Adipocyte (in vitro differentiated cells): ENCODE measurements at regions not wholly inside any gene's neighbourhood (a gene's known extent, or its start where the extent isn't known, plus 50 kb on each side); places are given as distances from the start of the nearest gene placed in this dataset.
A peak's percentile ranks its signal among the peaks of the same experiment; 100 is the strongest.

Source experiments
- DNase-seq: peaks from one replicate; pipeline ENCODE4 v3.0.0-alpha.2; 2015; ENCODE audit warnings: low read depth
- H3K27me3 ChIP-seq: replicated peaks from 2 replicates; pipeline ENCODE4 v1.7.0; 2013; ENCODE audit warnings: mild to moderate bottlenecking, low read length, moderate library complexity; ENCODE audit not compliant: control insufficient read depth, insufficient read depth
- H3K36me3 ChIP-seq: 2 replicates; pipeline ENCODE4 v1.7.0; 2013; ENCODE audit warnings: low read length, mild to moderate bottlenecking, moderate library complexity; ENCODE audit not compliant: control insufficient read depth, insufficient read depth, severe bottlenecking
- H3K4me1 ChIP-seq: 2 replicates; pipeline ENCODE4 v1.7.0; 2013; ENCODE audit warnings: mild to moderate bottlenecking, low read length, moderate library complexity; ENCODE audit not compliant: control insufficient read depth, insufficient read depth
- H3K4me3 ChIP-seq: 2 replicates; pipeline ENCODE4 v1.7.0; 2013; ENCODE audit warnings: mild to moderate bottlenecking, low read length, moderate library complexity
- H3K9ac ChIP-seq: 2 replicates; pipeline ENCODE4 v1.7.0; 2013; ENCODE audit warnings: mild to moderate bottlenecking, low read length, moderate library complexity
- H3K9me3 ChIP-seq: 2 replicates; pipeline ENCODE4 v1.7.0; 2013; ENCODE audit warnings: mild to moderate bottlenecking, low read length, moderate library complexity; ENCODE audit not compliant: control insufficient read depth

- DNase-seq: no peak
- peaks cover 10% of the 10 kb centered on the region for H3K9me3 ChIP-seq
- H3K9ac ChIP-seq: peak overlapping the region; percentile 60
- H3K27me3 ChIP-seq: no peaks in the 10 kb centered on the region
- no peaks in the 10 kb centered on the region for H3K36me3 ChIP-seq
- H3K4me1 ChIP-seq: peaks cover 15% of the 10 kb centered on the region
- H3K4me3 ChIP-seq: peak overlapping the region; percentile 64
These were observed 84.1 kb upstream of the SERBP1 start for GRCh38 chr1:67514300-67514699.

- DNase-seq: peak; percentile 52
- peak overlapping the region; percentile 64 for H3K4me3 ChIP-seq
- no peaks in the 10 kb centered on the region for H3K36me3 ChIP-seq
- H3K27me3 ChIP-seq: no peaks in the 10 kb centered on the region
- H3K4me1 ChIP-seq: peaks cover 15% of the 10 kb centered on the region
- H3K9ac ChIP-seq: peak overlapping the region; percentile 60
- H3K9me3 ChIP-seq: peaks cover 10% of the 10 kb centered on the region
These were observed 84.6 kb upstream of the SERBP1 start for GRCh38 chr1:67514786-67515185.

GRCh38 chr1:67515324-67516080 lies 85.3 kb upstream of the SERBP1 start:
- H3K36me3 ChIP-seq: no peaks in the 10 kb centered on the region

GRCh38 chr1:67517046-67517445 lies 86.8 kb upstream of the SERBP1 start:
- Histone ChIP-seq H3K36me3 (no peaks in the 10 kb centered on the region), H3K9me3 (peaks cover 10% of the 10 kb centered on the region), H3K27me3 (no peaks in the 10 kb centered on the region), H3K9ac (no peak overlapping the region), H3K4me3 (no peak overlapping the region), H3K4me1 (peaks cover 15% of the 10 kb centered on the region)
- DNase-seq: no peak

More at GRCh38 chr1:67515324-67516080, 85.3 kb upstream of the SERBP1 start:
- DNase-seq: no peak
- H3K27me3 ChIP-seq: no peaks in the 10 kb centered on the region
- no peak overlapping the region for H3K4me3 ChIP-seq
- peak overlapping the region; percentile 39 for H3K9ac ChIP-seq
- H3K4me1 ChIP-seq: peaks cover 15% of the 10 kb centered on the region
- peaks cover 10% of the 10 kb centered on the region for H3K9me3 ChIP-seq

- Histone ChIP-seq H3K4me3 (no peak overlapping the region), H3K9me3 (peaks cover 8% of the 10 kb centered on the region), H3K27me3 (no peaks in the 10 kb centered on the region), H3K4me1 (peaks cover 4% of the 10 kb centered on the region), H3K9ac (no peak overlapping the region), H3K36me3 (no peaks in the 10 kb centered on the region)
- DNase-seq: no peak
These were observed 91.8 kb upstream of the SERBP1 start for GRCh38 chr1:67522001-67522441.

- DNase-seq: no peak
- H3K27me3 ChIP-seq: no peaks in the 10 kb centered on the region
These were observed 92.6 kb upstream of the SERBP1 start for GRCh38 chr1:67522793-67523192.

GRCh38 chr1:67524143-67525052 lies 94.2 kb upstream of the SERBP1 start:
- peaks cover 4% of the 10 kb centered on the region for H3K4me1 ChIP-seq
- no peaks in the 10 kb centered on the region for H3K27me3 ChIP-seq
- no peaks in the 10 kb centered on the region for H3K9me3 ChIP-seq
- no peak overlapping the region for H3K9ac ChIP-seq
- no peak overlapping the region for H3K4me3 ChIP-seq
- H3K36me3 ChIP-seq: no peaks in the 10 kb centered on the region
- peak; percentile 12 for DNase-seq

More at GRCh38 chr1:67522793-67523192, 92.6 kb upstream of the SERBP1 start:
- Histone ChIP-seq H3K9ac (no peak overlapping the region), H3K36me3 (no peaks in the 10 kb centered on the region), H3K4me3 (no peak overlapping the region), H3K9me3 (peaks cover 8% of the 10 kb centered on the region), H3K4me1 (peaks cover 4% of the 10 kb centered on the region)

GRCh38 chr1:67525053-67525760 lies 95.0 kb upstream of the SERBP1 start:
- Histone ChIP-seq H3K9ac (no peak overlapping the region), H3K9me3 (no peaks in the 10 kb centered on the region), H3K36me3 (no peaks in the 10 kb centered on the region), H3K27me3 (no peaks in the 10 kb centered on the region), H3K4me1 (peaks cover 4% of the 10 kb centered on the region), H3K4me3 (no peak overlapping the region)
- DNase-seq: no peak

GRCh38 chr1:67528141-67528540 lies 97.9 kb upstream of the SERBP1 start:
- Histone ChIP-seq H3K27me3 (no peaks in the 10 kb centered on the region), H3K9ac (no peak overlapping the region), H3K4me3 (no peak overlapping the region), H3K9me3 (no peaks in the 10 kb centered on the region), H3K36me3 (no peaks in the 10 kb centered on the region), H3K4me1 (peaks cover 4% of the 10 kb centered on the region)
- DNase-seq: no peak

GRCh38 chr1:67530071-67530470 lies 99.9 kb upstream of the SERBP1 start:
- Histone ChIP-seq H3K9ac (no peak overlapping the region), H3K4me3 (no peak overlapping the region), H3K27me3 (no peaks in the 10 kb centered on the region), H3K36me3 (no peaks in the 10 kb centered on the region), H3K4me1 (peaks cover 3% of the 10 kb centered on the region), H3K9me3 (no peaks in the 10 kb centered on the region)
- no peak for DNase-seq
